Hematopoietic multipotent progenitor cell treated with erythropoietin and hydrocortisone succinate and interleukin-3 and kit ligand, for 15 days (in vitro differentiated cells): ENCODE measurements at regions not wholly inside any gene's neighbourhood (a gene's known extent, or its start where the extent isn't known, plus 50 kb on each side); places are given as distances from the start of the nearest gene placed in this dataset.
"Not testable (repeated sequence)": the region's sequence is repeated elsewhere in the genome, so short reads cannot be mapped to it uniquely, and the experiment has no call there.

Source experiments
- DNase-seq: peaks from one replicate; pipeline ENCODE4 v3.0.0-alpha.2; 2015; ENCODE audit warnings: low spot score

GRCh38 chr15:26073430-26074333, 210.6 kb upstream of the ATP10A start:
- DNase-seq = no peak

GRCh38 chr15:26070095-26070532, 207.0 kb upstream of the ATP10A start:
- DNase-seq = no peak

- DNase-seq = no peak
Observed at GRCh38 chr15:26069231-26069641, 206.1 kb upstream of the ATP10A start.

- DNase-seq = no peak
Observed at GRCh38 chr15:26066896-26067295, 203.8 kb upstream of the ATP10A start.

- DNase-seq = no peak
Observed at GRCh38 chr15:26065723-26066122, 202.6 kb upstream of the ATP10A start.

GRCh38 chr15:26061248-26061647, 198.1 kb upstream of the ATP10A start:
- no peak for DNase-seq

GRCh38 chr15:26056766-26057165, 193.6 kb upstream of the ATP10A start:
- DNase-seq = not testable (repeated sequence)

GRCh38 chr15:26051761-26052675, 188.9 kb upstream of the ATP10A start:
- no peak for DNase-seq

- DNase-seq = no peak
Observed at GRCh38 chr15:26050984-26051383, 187.9 kb upstream of the ATP10A start.

GRCh38 chr15:26049900-26050657, 187.0 kb upstream of the ATP10A start:
- DNase-seq = no peak

GRCh38 chr15:26048669-26049068, 185.5 kb upstream of the ATP10A start:
- DNase-seq = no peak

GRCh38 chr15:26045516-26045915, 182.4 kb upstream of the ATP10A start:
- no peak for DNase-seq

- DNase-seq = no peak
Observed at GRCh38 chr15:26043018-26043417, 179.9 kb upstream of the ATP10A start.

- no peak for DNase-seq
Observed at GRCh38 chr15:26038693-26039092, 175.6 kb upstream of the ATP10A start.

- no peak for DNase-seq
Observed at GRCh38 chr15:26037369-26037768, 174.2 kb upstream of the ATP10A start.

- no peak for DNase-seq
Observed at GRCh38 chr15:26033493-26033892, 170.4 kb upstream of the ATP10A start.

- DNase-seq = no peak
Observed at GRCh38 chr15:26032162-26032846, 169.2 kb upstream of the ATP10A start.

GRCh38 chr15:26029586-26029985, 166.5 kb upstream of the ATP10A start:
- not testable (repeated sequence) for DNase-seq

GRCh38 chr15:26029146-26029545, 166.0 kb upstream of the ATP10A start:
- no peak for DNase-seq

- DNase-seq = no peak
Observed at GRCh38 chr15:26028086-26028740, 165.1 kb upstream of the ATP10A start.

- not testable (repeated sequence) for DNase-seq
Observed at GRCh38 chr15:26026671-26027070, 163.5 kb upstream of the ATP10A start.
